DND-41 (cell line): ENCODE measurements at regions not wholly inside any gene's neighbourhood (a gene's known extent, or its start where the extent isn't known, plus 50 kb on each side); places are given as distances from the start of the nearest gene placed in this dataset.

ENCODE experiments used
- EZH2 ChIP-seq: IDR thresholded peaks from 3 replicates; pipeline ENCODE4 v1.6.1; 2012; ENCODE audit warnings: borderline replicate concordance, low read depth, mild to moderate bottlenecking, moderate library complexity, low read length, inconsistent platforms; ENCODE audit not compliant: severe bottlenecking
- TF ChIP-seq, protein P1 (sequence below): IDR thresholded peaks from 2 replicates; pipeline ENCODE4 v1.5.1; 2012; ENCODE audit warnings: borderline replicate concordance, low read length, moderate library complexity, mild to moderate bottlenecking; ENCODE audit not compliant: poor library complexity, severe bottlenecking; ENCODE audit errors: extremely low read depth

DNA sequence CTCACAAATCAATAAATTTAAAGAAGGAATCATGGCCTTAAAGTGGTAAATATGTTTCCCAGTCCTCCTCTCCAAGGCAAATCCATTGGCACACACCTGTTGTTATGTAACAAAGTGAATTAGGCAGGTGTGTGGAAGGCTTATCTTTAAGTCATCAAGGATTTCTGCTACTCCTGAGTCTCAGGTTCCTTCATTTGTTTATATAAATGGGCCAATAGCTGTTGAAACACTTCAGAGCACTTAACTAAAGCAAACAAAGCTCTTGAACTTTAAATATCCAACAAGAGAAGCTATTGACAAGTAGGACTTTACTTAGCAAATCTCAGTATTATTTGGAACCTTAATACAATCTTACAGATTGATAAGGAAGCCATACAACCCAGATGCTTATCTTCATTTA, 99.3 kb upstream of the ESRRG start:
- TF ChIP-seq EZH2, result no peak
- TF ChIP-seq, protein P1, sequence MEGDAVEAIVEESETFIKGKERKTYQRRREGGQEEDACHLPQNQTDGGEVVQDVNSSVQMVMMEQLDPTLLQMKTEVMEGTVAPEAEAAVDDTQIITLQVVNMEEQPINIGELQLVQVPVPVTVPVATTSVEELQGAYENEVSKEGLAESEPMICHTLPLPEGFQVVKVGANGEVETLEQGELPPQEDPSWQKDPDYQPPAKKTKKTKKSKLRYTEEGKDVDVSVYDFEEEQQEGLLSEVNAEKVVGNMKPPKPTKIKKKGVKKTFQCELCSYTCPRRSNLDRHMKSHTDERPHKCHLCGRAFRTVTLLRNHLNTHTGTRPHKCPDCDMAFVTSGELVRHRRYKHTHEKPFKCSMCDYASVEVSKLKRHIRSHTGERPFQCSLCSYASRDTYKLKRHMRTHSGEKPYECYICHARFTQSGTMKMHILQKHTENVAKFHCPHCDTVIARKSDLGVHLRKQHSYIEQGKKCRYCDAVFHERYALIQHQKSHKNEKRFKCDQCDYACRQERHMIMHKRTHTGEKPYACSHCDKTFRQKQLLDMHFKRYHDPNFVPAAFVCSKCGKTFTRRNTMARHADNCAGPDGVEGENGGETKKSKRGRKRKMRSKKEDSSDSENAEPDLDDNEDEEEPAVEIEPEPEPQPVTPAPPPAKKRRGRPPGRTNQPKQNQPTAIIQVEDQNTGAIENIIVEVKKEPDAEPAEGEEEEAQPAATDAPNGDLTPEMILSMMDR, result no peak
